ENCODE measurements at regions not wholly inside any gene's neighbourhood (a gene's known extent, or its start where the extent isn't known, plus 50 kb on each side); places are given as distances from the start of the nearest gene placed in this dataset.
A peak's percentile ranks its signal among the peaks of the same experiment; 100 is the strongest.

DNA sequence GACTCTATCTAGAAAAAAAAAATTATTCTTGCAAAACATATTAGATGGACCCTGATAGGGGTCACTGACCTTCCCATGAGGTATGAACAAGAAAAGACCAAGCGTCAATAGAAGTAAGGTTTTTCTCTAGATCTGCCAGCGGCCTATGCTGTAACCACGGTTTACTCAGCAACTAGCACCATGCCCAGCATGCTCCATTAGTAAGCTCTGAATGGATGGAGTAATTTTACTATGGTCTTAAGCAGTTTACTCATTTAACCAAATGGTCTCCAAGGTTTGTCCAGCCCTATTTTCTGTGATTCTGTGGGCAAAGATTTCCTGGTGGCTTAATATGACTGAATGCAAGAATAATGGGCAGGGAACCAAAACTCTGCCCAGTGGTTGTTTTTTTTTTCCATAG lies 113.9 kb downstream of the ADSS2 start:
- CTCF ChIA-PET = no interaction called here
- Mint-ChIP-seq H3K27ac (no peak overlapping the region), H3K9me3 (no peaks in the 10 kb centered on the region), H3K27me3 (peaks cover 2 to 25% of the 10 kb centered on the region in 2 donors), H3K4me1 (peaks cover 6 to 8% (median 6%) of the 10 kb centered on the region in 3 donors), H3K36me3 (peaks cover 0 to 2% (median 0%) of the 10 kb centered on the region in 3 donors), H3K4me3 (no peak overlapping the region)
- Histone ChIP-seq H3K27me3 (ENCODE audit: insufficient read depth, low read length, poor library complexity, severe bottlenecking) (no peaks in the 10 kb centered on the region), H3K9me3 (ENCODE audit: low read length) (no peaks in the 10 kb centered on the region), H3K4me3 (ENCODE audit: low read length) (no peak overlapping the region), H3K27ac (ENCODE audit: low read depth, low read length) (no peak overlapping the region), H3K4me1 (ENCODE audit: insufficient read depth, low read length) (no peaks in the 10 kb centered on the region), H3K36me3 (ENCODE audit: insufficient read depth, low read length) (no peaks in the 10 kb centered on the region)
- POLR2A ChIA-PET = no interaction called here
- DNase-seq = no peak

DNA sequence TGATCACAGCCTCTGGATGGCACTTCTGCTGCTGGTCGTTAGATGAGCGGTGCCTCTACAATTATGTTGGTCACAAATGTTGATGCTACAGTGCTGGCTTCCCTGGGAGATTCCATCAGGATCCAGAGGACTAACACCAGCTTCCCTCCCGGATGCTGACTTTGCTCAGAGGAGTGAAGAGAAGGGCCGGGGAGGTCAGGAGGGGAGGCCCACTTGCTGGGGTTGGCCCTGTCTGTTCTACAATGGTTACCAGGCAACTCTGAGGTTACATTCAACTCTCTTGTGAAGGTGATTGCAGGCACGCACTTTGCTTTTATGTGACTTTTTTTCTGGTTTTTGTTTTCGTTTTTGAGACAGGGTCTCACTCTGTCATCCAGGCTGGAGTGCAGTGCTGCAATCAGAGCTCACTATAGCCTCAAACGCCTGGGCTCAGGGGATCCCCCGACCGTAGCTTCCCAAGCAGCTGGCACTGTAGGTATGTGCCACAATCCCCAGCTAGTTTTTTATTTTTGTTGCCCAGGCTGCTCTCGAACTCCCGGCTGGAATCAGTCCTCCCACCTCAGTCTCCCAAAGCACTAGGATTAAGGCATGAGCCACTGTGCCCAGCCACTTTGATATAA lies 112.5 kb downstream of the ADSS2 start:
- Histone ChIP-seq H3K9me3 (ENCODE audit: low read length) (no peaks in the 10 kb centered on the region), H3K4me3 (ENCODE audit: low read length) (no peak overlapping the region), H3K27ac (ENCODE audit: low read depth, low read length) (no peak overlapping the region), H3K4me1 (ENCODE audit: insufficient read depth, low read length) (no peaks in the 10 kb centered on the region), H3K36me3 (ENCODE audit: insufficient read depth, low read length) (no peaks in the 10 kb centered on the region), H3K27me3 (ENCODE audit: insufficient read depth, low read length, poor library complexity, severe bottlenecking) (no peaks in the 10 kb centered on the region)
- no peak for DNase-seq
- ChIA-PET CTCF (no interaction called here), POLR2A (no interaction called here)
- Mint-ChIP-seq H3K9me3 (no peaks in the 10 kb centered on the region), H3K4me1 (peaks cover 6 to 8% (median 6%) of the 10 kb centered on the region in 3 donors), H3K4me3 (no peak overlapping the region), H3K36me3 (peaks cover 0 to 2% (median 0%) of the 10 kb centered on the region in 3 donors), H3K27ac (no peak overlapping the region), H3K27me3 (peaks cover 3 to 13% of the 10 kb centered on the region in 2 donors)

DNA sequence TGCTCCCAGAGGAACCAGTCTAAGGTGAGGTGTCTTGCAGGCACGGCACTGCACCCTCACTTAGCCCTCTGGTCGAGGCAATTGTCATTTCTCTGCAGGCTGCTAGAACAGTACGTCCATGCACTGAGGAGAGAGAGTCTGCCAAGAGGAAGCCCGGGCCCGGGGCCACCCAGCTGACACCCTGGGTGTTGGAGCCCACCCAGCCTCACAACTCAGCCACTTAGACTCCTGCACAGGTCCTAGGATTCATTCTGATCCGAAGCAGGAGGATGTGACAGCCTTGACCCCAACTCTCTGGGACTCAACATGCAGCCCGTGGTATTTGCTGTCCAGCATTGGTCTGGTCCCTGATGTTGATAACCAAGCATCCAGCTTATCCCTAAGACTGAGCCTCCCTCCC lies 111.9 kb downstream of the ADSS2 start:
- ChIA-PET POLR2A (no interaction called here), CTCF (no interaction called here)
- H3K4me3 ChIP-seq (ENCODE audit: low read length) = no peak overlapping the region
- H3K27me3 ChIP-seq (ENCODE audit: insufficient read depth, low read length, poor library complexity, severe bottlenecking) = no peaks in the 10 kb centered on the region
- H3K9me3 ChIP-seq (ENCODE audit: low read length) = no peaks in the 10 kb centered on the region
- H3K27ac ChIP-seq (ENCODE audit: low read depth, low read length) = no peak overlapping the region
- peak overlapping the region in 1 of 8 donors; percentile 5 for H3K27ac Mint-ChIP-seq
- H3K27me3 Mint-ChIP-seq = peaks cover 2 to 7% of the 10 kb centered on the region in 2 donors
- peaks cover 0 to 2% (median 0%) of the 10 kb centered on the region in 3 donors for H3K36me3 Mint-ChIP-seq
- no peaks in the 10 kb centered on the region for H3K36me3 ChIP-seq (ENCODE audit: insufficient read depth, low read length)
- no peak overlapping the region for H3K4me3 Mint-ChIP-seq
- DNase-seq = no peak
- no peaks in the 10 kb centered on the region for H3K9me3 Mint-ChIP-seq
- peaks cover 6 to 8% (median 6%) of the 10 kb centered on the region in 3 donors for H3K4me1 Mint-ChIP-seq
- no peaks in the 10 kb centered on the region for H3K4me1 ChIP-seq (ENCODE audit: insufficient read depth, low read length)

DNA sequence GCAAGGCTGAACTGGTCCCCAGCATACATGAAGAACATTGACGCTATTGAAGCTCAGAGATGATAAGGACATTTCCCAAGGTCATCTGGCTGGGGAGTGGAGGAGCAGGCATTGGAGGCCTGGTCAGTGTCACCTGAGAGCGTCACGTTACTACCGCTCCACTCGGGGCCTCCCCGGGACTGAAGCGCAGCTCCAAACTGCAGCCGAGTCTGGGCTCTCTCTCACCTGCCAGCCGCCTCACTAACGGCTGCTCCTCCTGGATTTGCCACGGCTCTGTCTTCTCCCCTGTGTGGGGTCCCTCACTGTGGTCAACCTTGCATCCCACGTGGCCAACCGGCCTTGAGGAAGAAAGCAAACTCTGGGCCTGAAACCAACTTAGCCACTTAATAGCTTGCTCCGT lies 111.3 kb downstream of the ADSS2 start:
- no peak for DNase-seq
- Histone ChIP-seq H3K9me3 (ENCODE audit: low read length) (no peaks in the 10 kb centered on the region), H3K36me3 (ENCODE audit: insufficient read depth, low read length) (no peaks in the 10 kb centered on the region), H3K4me3 (ENCODE audit: low read length) (no peak overlapping the region), H3K27me3 (ENCODE audit: insufficient read depth, low read length, poor library complexity, severe bottlenecking) (no peaks in the 10 kb centered on the region), H3K4me1 (ENCODE audit: insufficient read depth, low read length) (no peaks in the 10 kb centered on the region), H3K27ac (ENCODE audit: low read depth, low read length) (no peak overlapping the region)
- ChIA-PET POLR2A (no interaction called here), CTCF (no interaction called here)
- Mint-ChIP-seq H3K27me3 (peaks cover 2 to 3% of the 10 kb centered on the region in 2 donors), H3K4me1 (peaks cover 6 to 8% (median 6%) of the 10 kb centered on the region in 3 donors), H3K27ac (no peak overlapping the region), H3K4me3 (no peak overlapping the region), H3K36me3 (peaks cover 0 to 2% (median 0%) of the 10 kb centered on the region in 3 donors), H3K9me3 (no peaks in the 10 kb centered on the region)

DNA sequence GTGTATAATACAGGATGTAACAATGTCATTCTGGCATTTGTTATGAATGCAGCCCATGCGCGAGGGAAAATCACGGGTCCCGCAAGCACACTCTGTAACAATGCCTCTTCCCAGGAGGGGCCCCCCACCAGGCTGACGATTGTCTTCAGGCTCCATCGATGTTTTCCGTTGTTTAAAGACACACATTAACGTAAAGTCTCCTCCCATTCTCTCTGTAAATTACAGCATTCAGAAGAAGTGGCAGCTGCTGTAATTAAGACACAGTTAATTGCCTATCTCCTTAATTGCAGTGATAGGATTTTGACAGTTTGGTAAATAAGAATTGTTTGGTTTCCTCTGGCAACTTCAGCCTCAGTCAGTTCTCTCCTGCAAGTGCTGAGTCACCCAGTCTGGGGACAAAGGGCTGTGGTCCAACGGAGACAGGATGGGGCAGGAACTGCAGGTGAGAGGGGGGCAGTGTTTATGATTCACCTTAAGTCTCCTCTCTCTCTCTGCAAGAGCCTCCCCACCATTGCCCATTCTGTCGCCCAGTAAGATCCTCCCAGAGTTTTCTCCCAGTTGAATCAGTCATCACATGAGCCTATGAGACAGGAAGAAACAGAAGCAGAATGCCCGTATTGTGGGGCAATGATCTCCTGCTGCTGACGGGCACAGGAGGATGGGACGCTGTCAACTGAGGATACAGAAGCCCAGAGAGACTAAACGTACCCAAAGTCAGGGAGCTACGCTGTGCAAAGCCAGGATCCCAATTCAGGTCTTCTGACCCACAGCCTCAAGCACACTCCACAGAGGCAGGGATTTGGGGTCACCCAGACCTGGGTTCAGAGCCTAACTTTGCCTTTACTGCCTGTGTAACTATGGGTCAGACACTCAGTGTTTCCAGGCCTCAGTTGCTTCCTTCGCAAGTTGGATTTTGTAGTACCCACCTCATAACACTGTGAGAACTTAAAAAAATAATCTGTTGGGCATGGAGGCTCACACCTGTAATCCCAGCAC lies 110.0 kb downstream of the ADSS2 start:
- Mint-ChIP-seq H3K36me3 (peaks cover 0 to 6% (median 0%) of the 10 kb centered on the region in 3 donors), H3K9me3 (no peaks in the 10 kb centered on the region), H3K27me3 (peaks cover 0 to 2% of the 10 kb centered on the region in 2 donors), H3K4me3 (peak overlapping the region in 1 of 7 donors; percentile 15), H3K27ac (peak overlapping the region in 1 of 8 donors; percentile 27), H3K4me1 (peaks cover 6 to 8% (median 6%) of the 10 kb centered on the region in 3 donors)
- H3K4me3 ChIP-seq (ENCODE audit: low read length) = no peak overlapping the region
- no peaks in the 10 kb centered on the region for H3K9me3 ChIP-seq (ENCODE audit: low read length)
- H3K27me3 ChIP-seq (ENCODE audit: insufficient read depth, low read length, poor library complexity, severe bottlenecking) = no peaks in the 10 kb centered on the region
- peak in 1 of 5 donors; percentile 60 for DNase-seq
- H3K27ac ChIP-seq (ENCODE audit: low read depth, low read length) = no peak overlapping the region
- ChIA-PET POLR2A (no interaction called here), CTCF (no interaction called here)
- H3K36me3 ChIP-seq (ENCODE audit: insufficient read depth, low read length) = no peaks in the 10 kb centered on the region
- H3K4me1 ChIP-seq (ENCODE audit: insufficient read depth, low read length) = no peaks in the 10 kb centered on the region

DNA sequence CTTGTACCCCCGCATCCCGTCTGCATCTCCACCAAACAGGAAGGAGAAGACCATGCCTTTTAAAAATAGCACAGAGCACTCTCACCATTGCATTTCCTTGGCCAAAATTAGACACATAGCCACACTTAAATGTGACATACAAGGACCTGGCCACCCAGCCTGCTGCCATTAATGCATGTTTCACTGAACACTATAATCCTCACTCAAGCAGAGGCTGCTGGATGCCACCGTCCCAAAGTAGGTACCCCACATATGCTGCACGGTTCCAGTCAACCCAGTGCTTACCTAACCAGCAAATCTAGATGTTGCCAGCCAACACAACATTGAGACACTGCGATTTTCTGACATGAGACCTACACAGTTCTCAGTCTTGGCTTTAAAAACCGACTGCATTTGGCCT lies 107.7 kb downstream of the ADSS2 start:
- CTCF ChIA-PET = no interaction called here
- Mint-ChIP-seq H3K27me3 (peaks cover 2 to 3% of the 10 kb centered on the region in 2 donors), H3K4me3 (no peak overlapping the region), H3K27ac (peak overlapping the region in 1 of 8 donors; percentile 34), H3K4me1 (peaks cover 6 to 8% (median 6%) of the 10 kb centered on the region in 3 donors), H3K9me3 (no peaks in the 10 kb centered on the region), H3K36me3 (peaks cover 0 to 4% (median 0%) of the 10 kb centered on the region in 3 donors)
- Histone ChIP-seq H3K4me1 (ENCODE audit: insufficient read depth, low read length) (no peaks in the 10 kb centered on the region), H3K9me3 (ENCODE audit: low read length) (no peaks in the 10 kb centered on the region), H3K27me3 (ENCODE audit: insufficient read depth, low read length, poor library complexity, severe bottlenecking) (no peaks in the 10 kb centered on the region), H3K36me3 (ENCODE audit: insufficient read depth, low read length) (no peaks in the 10 kb centered on the region), H3K4me3 (ENCODE audit: low read length) (no peak overlapping the region), H3K27ac (ENCODE audit: low read depth, low read length) (no peak overlapping the region)
- DNase-seq = no peak
- POLR2A ChIA-PET = no interaction called here

DNA sequence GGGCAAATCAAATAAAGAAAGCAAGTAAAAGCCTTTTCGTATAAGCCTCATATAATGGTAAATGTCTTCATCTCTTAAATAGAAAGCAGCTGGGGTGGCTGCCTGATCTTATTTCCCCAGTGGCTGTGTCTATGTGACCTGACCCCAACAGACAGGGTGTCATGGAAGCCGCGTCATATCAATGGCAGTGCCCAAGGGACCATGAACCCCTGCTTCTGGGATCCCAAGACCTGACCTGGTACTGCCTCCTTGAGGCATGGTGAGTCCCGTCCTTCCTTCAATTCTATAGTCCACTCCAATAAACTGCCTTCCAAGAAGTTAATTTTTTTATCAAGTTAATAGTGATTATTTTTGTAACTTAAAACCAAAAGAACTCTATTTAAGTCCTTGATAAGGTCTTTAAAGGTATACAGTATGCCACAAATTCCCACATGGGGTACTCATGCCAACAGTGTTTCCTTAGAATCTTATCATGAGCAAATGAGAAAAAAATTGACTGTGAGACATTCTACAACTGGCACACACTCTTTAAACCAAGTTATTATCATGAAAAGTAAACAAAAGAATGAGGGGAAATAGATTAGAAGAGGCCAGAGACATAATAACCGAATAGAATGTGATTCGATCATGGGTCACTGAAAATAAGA lies 104.6 kb downstream of the ADSS2 start:
- H3K9me3 ChIP-seq (ENCODE audit: low read length) = no peaks in the 10 kb centered on the region
- H3K27me3 ChIP-seq (ENCODE audit: insufficient read depth, low read length, poor library complexity, severe bottlenecking) = no peaks in the 10 kb centered on the region
- no peak overlapping the region for H3K27ac ChIP-seq (ENCODE audit: low read depth, low read length)
- Mint-ChIP-seq H3K4me1 (peaks cover 6 to 18% (median 7%) of the 10 kb centered on the region in 3 donors), H3K36me3 (peaks cover 0 to 4% (median 0%) of the 10 kb centered on the region in 3 donors), H3K27ac (peak overlapping the region in 1 of 8 donors; percentile 43), H3K4me3 (no peak overlapping the region), H3K9me3 (no peaks in the 10 kb centered on the region), H3K27me3 (peaks cover 6 to 19% of the 10 kb centered on the region in 2 donors)
- no peak for DNase-seq
- H3K4me3 ChIP-seq (ENCODE audit: low read length) = no peak overlapping the region
- no peaks in the 10 kb centered on the region for H3K4me1 ChIP-seq (ENCODE audit: insufficient read depth, low read length)
- ChIA-PET CTCF (no interaction called here), POLR2A (no interaction called here)
- H3K36me3 ChIP-seq (ENCODE audit: insufficient read depth, low read length) = no peaks in the 10 kb centered on the region

DNA sequence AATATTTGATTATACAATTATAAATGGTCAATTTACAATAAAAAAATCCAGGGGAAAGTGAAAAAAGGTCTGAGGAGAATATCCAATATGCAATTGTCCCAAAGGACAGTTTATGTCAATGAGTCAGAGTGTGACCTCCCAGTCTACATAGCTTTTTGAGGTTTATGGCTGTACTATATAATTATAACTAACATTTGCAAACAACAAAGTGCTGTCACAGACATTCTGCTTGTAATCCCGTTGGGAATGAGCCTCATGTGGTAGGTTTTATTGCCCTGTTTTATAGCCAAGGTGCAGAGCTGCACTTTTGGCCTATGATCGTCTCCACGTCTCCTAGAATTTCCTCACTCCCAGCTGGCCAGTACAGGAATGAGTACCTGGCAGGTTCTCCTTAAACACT lies 103.8 kb downstream of the ADSS2 start:
- Histone ChIP-seq H3K36me3 (ENCODE audit: insufficient read depth, low read length) (no peaks in the 10 kb centered on the region), H3K9me3 (ENCODE audit: low read length) (no peaks in the 10 kb centered on the region), H3K27me3 (ENCODE audit: insufficient read depth, low read length, poor library complexity, severe bottlenecking) (no peaks in the 10 kb centered on the region), H3K4me3 (ENCODE audit: low read length) (no peak overlapping the region), H3K27ac (ENCODE audit: low read depth, low read length) (no peak overlapping the region), H3K4me1 (ENCODE audit: insufficient read depth, low read length) (no peaks in the 10 kb centered on the region)
- CTCF ChIA-PET = no interaction called here
- H3K4me3 Mint-ChIP-seq = no peak overlapping the region
- DNase-seq = no peak
- H3K9me3 Mint-ChIP-seq = no peaks in the 10 kb centered on the region
- peaks cover 6 to 19% of the 10 kb centered on the region in 2 donors for H3K27me3 Mint-ChIP-seq
- peaks cover 6 to 18% (median 7%) of the 10 kb centered on the region in 3 donors for H3K4me1 Mint-ChIP-seq
- POLR2A ChIA-PET = no interaction called here
- H3K27ac Mint-ChIP-seq = no peak overlapping the region
- H3K36me3 Mint-ChIP-seq = peaks cover 0 to 4% (median 0%) of the 10 kb centered on the region in 3 donors
